Thyroid gland (tissue), 4 donors: ENCODE measurements at regions not wholly inside any gene's neighbourhood (a gene's known extent, or its start where the extent isn't known, plus 50 kb on each side); places are given as distances from the start of the nearest gene placed in this dataset.

ENCODE experiments used
- CTCF ChIP-seq, 6 experiments: fragments of 200-600 bp in 3 of 6; fragments of 450-650 bp in 3 of 6; sonication (generic) in 3 of 6; IDR thresholded peaks; one replicate each; pipeline ENCODE4 v1.5.1; 2016 to 2019; ENCODE audit warnings: antibody characterized with exemption in 6 of 6, mild to moderate bottlenecking in 2 of 6, inconsistent platforms in 1 of 6, moderate library complexity in 1 of 6
- POLR2A ChIP-seq, 2 donors: fragments of 450-650 bp; IDR thresholded peaks; one replicate each; pipeline ENCODE4 v1.6.1; 2017; ENCODE audit warnings: antibody characterized with exemption in 2 of 2, mild to moderate bottlenecking in 2 of 2, moderate library complexity in 1 of 2

- TF ChIP-seq CTCF (IDR thresholded peaks at IDR 0.05) (no peak), POLR2A (IDR thresholded peaks at IDR 0.05) (no peak)
Observed at GRCh38 chrY:8566198-8566597, 771.1 kb upstream of the TSPY4 start.
